GM12878 (cell line): ENCODE measurements at regions not wholly inside any gene's neighbourhood (a gene's known extent, or its start where the extent isn't known, plus 50 kb on each side); places are given as distances from the start of the nearest gene placed in this dataset.

Source experiments
- ATAC-seq: fragments of 200-7000 bp; cut with Tn5 transposase; 3 replicates; pipeline ENCODE4 v1.9.1; 2020; ENCODE audit warnings: mild to moderate bottlenecking, moderate library complexity
- BruUV-seq: library from RNA; stranded (reverse); fragments of 400-500 nt; replicated peaks from 2 replicates; lab custom pipeline; 2021; lab: Mats Ljungman, UMichigan
- CTCF ChIA-PET: fragments of 300-600 bp; sonication (Branson Sonifier 250); formaldehyde crosslinking; extraction: SDS; loops from one replicate; lab custom pipeline; 2021; ENCODE audit warnings: inconsistent platforms; lab: Yijun Ruan, JAX
- POLR2A ChIA-PET: fragments of 350-600 bp; formaldehyde crosslinking; extraction: SDS; loops from one replicate; lab custom pipeline; 2021; ENCODE audit warnings: inconsistent platforms; lab: Charles Lee
- RAD21 ChIA-PET: fragments of 300-600 bp; sonication (Branson Sonifier 250); formaldehyde crosslinking; loops from one replicate; lab custom pipeline; 2023; ENCODE audit warnings: antibody characterized with exemption; ENCODE audit not compliant: unreplicated experiment; lab: Charles Lee
- SMC1A ChIA-PET: fragments of 300-600 bp; sonication (Branson Sonifier 250); formaldehyde crosslinking; loops from one replicate; lab custom pipeline; 2023; ENCODE audit not compliant: unreplicated experiment, uncharacterized antibody; lab: Charles Lee
- DNase-seq: peaks from one replicate; pipeline ENCODE4 v3.0.0-alpha.2; 2011; ENCODE audit warnings: low read depth, low spot score
- FAIRE-seq: peaks from 3 replicates; lab custom pipeline; 2011; peaks lifted over from hg19 to GRCh38; lab: Jason Lieb, UNC
- H2AFZ ChIP-seq: 2 replicates; pipeline ENCODE4 v1.6.0; 2011; ENCODE audit warnings: low read depth, low read length, control low read depth; ENCODE audit not compliant: control insufficient read depth
- H3K27ac ChIP-seq: 2 replicates; pipeline ENCODE4 v1.5.1; 2011; ENCODE audit warnings: control low read depth; ENCODE audit not compliant: control insufficient read depth, insufficient read depth
- H3K27me3 ChIP-seq, 2 experiments: replicated peaks in 1 of 2; 2 replicates each; pipeline versions ENCODE4 v1.6.0 to v1.6.1; 2011; ENCODE audit warnings: low read length in 1 of 2; ENCODE audit not compliant: control insufficient read depth in 2 of 2, insufficient read depth in 2 of 2
- H3K36me3 ChIP-seq, 2 experiments: 2 replicates each; pipeline ENCODE4 v1.5.1; 2011; ENCODE audit warnings: low read length in 1 of 2; ENCODE audit not compliant: control insufficient read depth in 2 of 2, insufficient read depth in 2 of 2
- H3K4me1 ChIP-seq: 2 replicates; pipeline ENCODE4 v1.6.1; 2011; ENCODE audit warnings: mild to moderate bottlenecking, low read length, moderate library complexity, mixed read lengths; ENCODE audit not compliant: control insufficient read depth, insufficient read depth
- H3K4me2 ChIP-seq: 2 replicates; pipeline ENCODE4 v1.6.0; 2011; ENCODE audit warnings: control low read depth; ENCODE audit not compliant: control insufficient read depth, insufficient read depth
- H3K4me3 ChIP-seq: fragments of 200-600 bp; sonication (generic); 2 replicates; pipeline ENCODE4 v1.5.1; 2016
- H3K79me2 ChIP-seq: 2 replicates; pipeline ENCODE4 v1.6.0; 2011; ENCODE audit warnings: low read length; ENCODE audit not compliant: control insufficient read depth, insufficient read depth
- H3K9ac ChIP-seq: 2 replicates; pipeline ENCODE4 v1.8.0; 2011; ENCODE audit warnings: low read length, control low read depth, mixed read lengths; ENCODE audit not compliant: control insufficient read depth, insufficient read depth
- H3K9me3 ChIP-seq: replicated peaks from 3 replicates; pipeline ENCODE4 v1.5.1; 2011; ENCODE audit warnings: mild to moderate bottlenecking, low read length; ENCODE audit not compliant: control insufficient read depth, insufficient read depth
- H4K20me1 ChIP-seq: 2 replicates; pipeline ENCODE4 v1.6.0; 2011; ENCODE audit not compliant: control insufficient read depth, insufficient read depth
- ATF2 ChIP-seq: IDR thresholded peaks from 2 replicates; pipeline ENCODE4 v1.6.1; 2012; ENCODE audit warnings: low read length, inconsistent platforms
- CHD1 ChIP-seq: IDR thresholded peaks from 2 replicates; pipeline ENCODE4 v1.6.1; 2012; ENCODE audit warnings: low read depth, low read length, improper control_type of control experiment
- E2F4 ChIP-seq: IDR thresholded peaks from 2 replicates; pipeline ENCODE4 v1.6.1; 2012; ENCODE audit warnings: low read depth, low read length, improper control_type of control experiment
- E2F8 ChIP-seq: fragments of 450-650 bp; IDR thresholded peaks from 2 replicates; pipeline ENCODE4 v1.6.1; 2018; ENCODE audit warnings: mild to moderate bottlenecking, low read depth, moderate library complexity; ENCODE audit not compliant: partially characterized antibody
- EP300 ChIP-seq, 2 experiments: fragments of 150-350 bp in 1 of 2; IDR thresholded peaks; 2 replicates each; pipeline ENCODE4 v1.6.1; 2011 to 2012; ENCODE audit warnings: low read depth in 2 of 2, low read length in 2 of 2, borderline replicate concordance in 1 of 2, improper control_type of control experiment in 1 of 2, inconsistent platforms in 1 of 2; ENCODE audit not compliant: control insufficient read depth in 1 of 2
- FOXM1 ChIP-seq: IDR thresholded peaks from 2 replicates; pipeline ENCODE4 v1.6.1; 2012; ENCODE audit warnings: low read depth, mild to moderate bottlenecking, inconsistent platforms, low read length, moderate library complexity
- HDAC6 ChIP-seq: fragments of 200-600 bp; sonication (generic); IDR thresholded peaks from one replicate; pipeline ENCODE4 v1.8.0; 2017; ENCODE audit warnings: antibody characterized with exemption; ENCODE audit not compliant: unreplicated experiment
- IKZF2 ChIP-seq, 2 experiments: fragments of 450-650 bp; IDR thresholded peaks; 2 replicates each; pipeline ENCODE4 v1.6.1; 2017; ENCODE audit warnings: mild to moderate bottlenecking in 2 of 2, moderate library complexity in 2 of 2
- PAX5 ChIP-seq: IDR thresholded peaks from 2 replicates; pipeline ENCODE4 v1.6.1; 2011; ENCODE audit warnings: low read depth, low read length, borderline replicate concordance
- RUNX3 ChIP-seq: IDR thresholded peaks from 2 replicates; pipeline ENCODE4 v1.6.1; 2012; ENCODE audit warnings: low read length, inconsistent platforms
- TBL1XR1 ChIP-seq: IDR thresholded peaks from 2 replicates; pipeline ENCODE4 v1.6.1; 2012; ENCODE audit warnings: low read depth, low read length, improper control_type of control experiment
- WGBS: methylation state at CpG from one replicate; pipeline ENCODE4 v1.1.6; 2016; ENCODE audit warnings: low lambda C conversion rate; ENCODE audit not compliant: insufficient replicate concordance, insufficient coverage; ENCODE audit errors: missing lambda C conversion rate; 5-methylcytosine and 5-hydroxymethylcytosine counted together
- in situ Hi-C: fragments of 300-500 bp; cut with MboI; formaldehyde crosslinking; loops from 9 replicates; pipeline ENCODE4 v1.14.3; 2018; ENCODE audit warnings: mixed read lengths
- intact Hi-C: fragments of 100-400 bp; cut with micrococcal nuclease; formaldehyde crosslinking; loops from one replicate; pipeline ENCODE4 v1.14.2; 2022; ENCODE audit not compliant: unreplicated experiment
- TF ChIP-seq, protein P1 (sequence below): fragments of 450-650 bp; IDR thresholded peaks from 2 replicates; pipeline ENCODE4 v1.6.1; 2016; ENCODE audit warnings: mild to moderate bottlenecking

DNA sequence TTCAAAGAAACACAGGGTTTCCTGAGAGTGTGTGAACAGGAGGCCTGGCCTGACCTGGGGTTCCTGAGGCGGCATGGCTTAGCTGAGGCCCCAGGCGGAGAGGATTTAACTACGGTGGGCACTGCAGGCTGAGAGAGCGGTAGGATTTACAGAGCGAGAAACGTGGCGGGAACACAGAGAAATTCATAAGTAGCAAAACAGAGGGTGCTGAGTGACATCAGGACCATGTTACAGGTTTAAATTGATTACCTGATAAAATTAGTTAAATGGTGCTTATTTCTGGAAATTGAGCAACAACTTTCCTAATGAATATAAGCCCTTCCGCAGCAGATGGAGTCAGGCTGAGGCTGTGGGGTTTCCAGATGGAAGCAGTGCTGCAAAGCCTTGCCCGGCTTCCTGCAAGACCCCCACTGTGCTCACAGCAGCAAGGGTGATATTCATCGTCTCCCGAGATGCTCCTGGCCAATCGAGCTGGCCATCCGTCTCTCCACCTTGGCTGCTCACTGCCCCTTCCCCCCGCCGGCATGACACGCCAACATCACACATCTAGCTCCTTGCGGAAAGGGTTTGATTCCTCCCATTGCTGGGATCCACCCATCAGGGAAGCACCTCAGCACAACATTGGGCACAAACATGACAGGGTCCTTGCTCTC lies 69.4 kb upstream of the MORC3 start (continued):
- TF ChIP-seq TBL1XR1 (no peak), E2F4 (no peak), CHD1 (no peak), ATF2 (no peak)
- TF ChIP-seq, all 136 proteins: peak for 0

GRCh38 chr21:36254106-36254941 lies 65.7 kb upstream of the MORC3 start:
- DNase-seq, result no peak
- Histone ChIP-seq H3K9ac (no peak overlapping the region), H3K27ac (peak overlapping the region; percentile 7; the same call in 1 of the 2 replicates), H3K4me2 (peak overlapping the region; percentile 76), H2AFZ (peak overlapping the region; percentile 20), H3K4me1 (peaks cover 24% of the 10 kb centered on the region), H3K27me3 (no peaks in the 10 kb centered on the region), H3K79me2 (no peaks in the 10 kb centered on the region), H3K4me3 (no peak overlapping the region), H3K9me3 (no peaks in the 10 kb centered on the region), H4K20me1 (no peaks in the 10 kb centered on the region), H3K36me3 (no peaks in the 10 kb centered on the region)
- no TSS peak for BruUV-seq
- ChIA-PET POLR2A (interaction anchor here (0.6 to 2.1 kb wide), 16 partner anchors 10 to 1584 kb away, joined by 3 to 22 read pairs (median 3); partner anchors contain the start of gene MORC3), CTCF (interaction anchor here (0.8 to 2.2 kb wide), 7 partner anchors 11 to 113 kb away, joined by 3 to 10 read pairs (median 6); no protein-coding TSS in a partner anchor), RAD21 (interaction anchor here (0.6 to 3.1 kb wide), 11 partner anchors 11 to 136 kb away, joined by 3 to 14 read pairs (median 4); partner anchors contain the start of gene MORC3), SMC1A (interaction anchor here (0.6 to 4.0 kb wide), 15 partner anchors 11 to 104 kb away, joined by 3 to 50 read pairs (median 3); partner anchors contain the start of gene MORC3)
- in situ Hi-C loops (no loop called here), intact Hi-C loops (loop anchor here (2.0 kb wide), 2 partner anchors 34 to 66 kb away; partner anchors contain the start of gene MORC3)
- peak; percentile 50 for ATAC-seq
- WGBS, result 28% methylated on average over 6 of the region's 6 CpGs
- peak; percentile 27 for FAIRE-seq
- TF ChIP-seq RUNX3 (peak; percentile 43; the same call in 1 of the 2 replicates), HDAC6 (no peak), PAX5 (no peak), IKZF2 (IDR thresholded peaks at IDR 0.05) (peak; percentile 54 to 65; a peak in 3 of 4 replicates), EP300 (IDR thresholded peaks at IDR 0.05; ENCODE audit: borderline replicate concordance in 1 of 2, control insufficient read depth in 1 of 2, low read depth in 2 of 2, low read length in 2 of 2) (no peak), E2F8 (no peak), FOXM1 (no peak)
- TF ChIP-seq, protein P1, sequence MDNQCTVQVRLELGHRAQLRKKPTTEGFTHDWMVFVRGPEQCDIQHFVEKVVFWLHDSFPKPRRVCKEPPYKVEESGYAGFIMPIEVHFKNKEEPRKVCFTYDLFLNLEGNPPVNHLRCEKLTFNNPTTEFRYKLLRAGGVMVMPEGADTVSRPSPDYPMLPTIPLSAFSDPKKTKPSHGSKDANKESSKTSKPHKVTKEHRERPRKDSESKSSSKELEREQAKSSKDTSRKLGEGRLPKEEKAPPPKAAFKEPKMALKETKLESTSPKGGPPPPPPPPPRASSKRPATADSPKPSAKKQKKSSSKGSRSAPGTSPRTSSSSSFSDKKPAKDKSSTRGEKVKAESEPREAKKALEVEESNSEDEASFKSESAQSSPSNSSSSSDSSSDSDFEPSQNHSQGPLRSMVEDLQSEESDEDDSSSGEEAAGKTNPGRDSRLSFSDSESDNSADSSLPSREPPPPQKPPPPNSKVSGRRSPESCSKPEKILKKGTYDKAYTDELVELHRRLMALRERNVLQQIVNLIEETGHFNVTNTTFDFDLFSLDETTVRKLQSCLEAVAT, result no peak
